GM12878 (cell line): ENCODE measurements at regions not wholly inside any gene's neighbourhood (a gene's known extent, or its start where the extent isn't known, plus 50 kb on each side); places are given as distances from the start of the nearest gene placed in this dataset.
"Not testable (repeated sequence)": the region's sequence is repeated elsewhere in the genome, so short reads cannot be mapped to it uniquely, and the experiment has no call there.

Experiments used
- ATAC-seq: fragments of 200-7000 bp; cut with Tn5 transposase; 3 replicates; pipeline ENCODE4 v1.9.1; 2020; ENCODE audit warnings: mild to moderate bottlenecking, moderate library complexity
- BruUV-seq: library from RNA; stranded (reverse); fragments of 400-500 nt; replicated peaks from 2 replicates; lab custom pipeline; 2021; lab: Mats Ljungman, UMichigan
- CTCF ChIA-PET: fragments of 300-600 bp; sonication (Branson Sonifier 250); formaldehyde crosslinking; extraction: SDS; loops from one replicate; lab custom pipeline; 2021; ENCODE audit warnings: inconsistent platforms; lab: Yijun Ruan, JAX
- POLR2A ChIA-PET: fragments of 350-600 bp; formaldehyde crosslinking; extraction: SDS; loops from one replicate; lab custom pipeline; 2021; ENCODE audit warnings: inconsistent platforms; lab: Charles Lee
- RAD21 ChIA-PET: fragments of 300-600 bp; sonication (Branson Sonifier 250); formaldehyde crosslinking; loops from one replicate; lab custom pipeline; 2023; ENCODE audit warnings: antibody characterized with exemption; ENCODE audit not compliant: unreplicated experiment; lab: Charles Lee
- SMC1A ChIA-PET: fragments of 300-600 bp; sonication (Branson Sonifier 250); formaldehyde crosslinking; loops from one replicate; lab custom pipeline; 2023; ENCODE audit not compliant: unreplicated experiment, uncharacterized antibody; lab: Charles Lee
- DNase-seq: peaks from one replicate; pipeline ENCODE4 v3.0.0-alpha.2; 2011; ENCODE audit warnings: low read depth, low spot score
- FAIRE-seq: peaks from 3 replicates; lab custom pipeline; 2011; peaks lifted over from hg19 to GRCh38; lab: Jason Lieb, UNC
- H2AFZ ChIP-seq: 2 replicates; pipeline ENCODE4 v1.6.0; 2011; ENCODE audit warnings: low read depth, low read length, control low read depth; ENCODE audit not compliant: control insufficient read depth
- H3K27ac ChIP-seq: 2 replicates; pipeline ENCODE4 v1.5.1; 2011; ENCODE audit warnings: control low read depth; ENCODE audit not compliant: control insufficient read depth, insufficient read depth
- H3K27me3 ChIP-seq, 2 experiments: replicated peaks in 1 of 2; 2 replicates each; pipeline versions ENCODE4 v1.6.0 to v1.6.1; 2011; ENCODE audit warnings: low read length in 1 of 2; ENCODE audit not compliant: control insufficient read depth in 2 of 2, insufficient read depth in 2 of 2
- H3K36me3 ChIP-seq, 2 experiments: 2 replicates each; pipeline ENCODE4 v1.5.1; 2011; ENCODE audit warnings: low read length in 1 of 2; ENCODE audit not compliant: control insufficient read depth in 2 of 2, insufficient read depth in 2 of 2
- H3K4me1 ChIP-seq: 2 replicates; pipeline ENCODE4 v1.6.1; 2011; ENCODE audit warnings: mild to moderate bottlenecking, low read length, moderate library complexity, mixed read lengths; ENCODE audit not compliant: control insufficient read depth, insufficient read depth
- H3K4me2 ChIP-seq: 2 replicates; pipeline ENCODE4 v1.6.0; 2011; ENCODE audit warnings: control low read depth; ENCODE audit not compliant: control insufficient read depth, insufficient read depth
- H3K4me3 ChIP-seq: fragments of 200-600 bp; sonication (generic); 2 replicates; pipeline ENCODE4 v1.5.1; 2016
- H3K79me2 ChIP-seq: 2 replicates; pipeline ENCODE4 v1.6.0; 2011; ENCODE audit warnings: low read length; ENCODE audit not compliant: control insufficient read depth, insufficient read depth
- H3K9ac ChIP-seq: 2 replicates; pipeline ENCODE4 v1.8.0; 2011; ENCODE audit warnings: low read length, control low read depth, mixed read lengths; ENCODE audit not compliant: control insufficient read depth, insufficient read depth
- H3K9me3 ChIP-seq: replicated peaks from 3 replicates; pipeline ENCODE4 v1.5.1; 2011; ENCODE audit warnings: mild to moderate bottlenecking, low read length; ENCODE audit not compliant: control insufficient read depth, insufficient read depth
- H4K20me1 ChIP-seq: 2 replicates; pipeline ENCODE4 v1.6.0; 2011; ENCODE audit not compliant: control insufficient read depth, insufficient read depth
- FOXM1 ChIP-seq: IDR thresholded peaks from 2 replicates; pipeline ENCODE4 v1.6.1; 2012; ENCODE audit warnings: low read depth, mild to moderate bottlenecking, inconsistent platforms, low read length, moderate library complexity
- NR2C1 ChIP-seq: fragments of 450-650 bp; IDR thresholded peaks from 2 replicates; pipeline ENCODE4 v1.6.1; 2017; ENCODE audit warnings: antibody characterized with exemption, mild to moderate bottlenecking, moderate library complexity
- SMAD1 ChIP-seq: fragments of 450-650 bp; IDR thresholded peaks from 2 replicates; pipeline ENCODE4 v1.6.1; 2018; ENCODE audit warnings: mild to moderate bottlenecking, low read depth; ENCODE audit not compliant: partially characterized antibody
- SUZ12 ChIP-seq: fragments of 200-600 bp; sonication (generic); IDR thresholded peaks from one replicate; pipeline ENCODE4 v1.6.1; 2018; ENCODE audit warnings: antibody characterized with exemption, mild to moderate bottlenecking; ENCODE audit not compliant: unreplicated experiment
- ZBTB11 ChIP-seq: fragments of 450-650 bp; formaldehyde crosslinking; IDR thresholded peaks from 2 replicates; pipeline ENCODE4 v1.5.0; 2022; ENCODE audit warnings: mild to moderate bottlenecking, missing genetic modification characterization
- WGBS: methylation state at CpG from one replicate; pipeline ENCODE4 v1.1.6; 2016; ENCODE audit warnings: low lambda C conversion rate; ENCODE audit not compliant: insufficient replicate concordance, insufficient coverage; ENCODE audit errors: missing lambda C conversion rate; 5-methylcytosine and 5-hydroxymethylcytosine counted together
- in situ Hi-C: fragments of 300-500 bp; cut with MboI; formaldehyde crosslinking; loops from 9 replicates; pipeline ENCODE4 v1.14.3; 2018; ENCODE audit warnings: mixed read lengths
- intact Hi-C: fragments of 100-400 bp; cut with micrococcal nuclease; formaldehyde crosslinking; loops from one replicate; pipeline ENCODE4 v1.14.2; 2022; ENCODE audit not compliant: unreplicated experiment

- in situ Hi-C loops (no loop called here), intact Hi-C loops (no loop called here)
- ATAC-seq (peak; percentile 36), FAIRE-seq (no peak), DNase-seq (no peak)
- WGBS: 70% methylated on average over 7 of the region's 7 CpGs
- Histone ChIP-seq H2AFZ (no peak overlapping the region), H3K9me3 (peaks cover 10% of the 10 kb centered on the region), H3K9ac (no peak overlapping the region), H3K4me2 (no peak overlapping the region), H3K27me3 (no peaks in the 10 kb centered on the region), H4K20me1 (no peaks in the 10 kb centered on the region), H3K4me3 (no peak overlapping the region), H3K36me3 (no peaks in the 10 kb centered on the region), H3K27ac (no peak overlapping the region), H3K4me1 (no peaks in the 10 kb centered on the region), H3K79me2 (peaks cover 2% of the 10 kb centered on the region)
- TF ChIP-seq NR2C1 (no peak), SMAD1 (no peak), FOXM1 (no peak), SUZ12 (no peak), ZBTB11 (CRISPR knock-in tag) (no peak)
- ChIA-PET SMC1A (interaction anchor here (1.2 to 1.3 kb wide), 2 partner anchors 14 to 56 kb away, joined by 3 to 4 read pairs; no protein-coding TSS in a partner anchor), RAD21 (no interaction called here), CTCF (interaction anchor here (2.0 kb wide), 1 partner anchor 102 kb away, joined by 7 read pairs; no protein-coding TSS in a partner anchor), POLR2A (no interaction called here)
- BruUV-seq: no TSS peak
Measured at GRCh38 chr6:144379356-144379755, 94.2 kb downstream of the UTRN start.

- H3K36me3 ChIP-seq, FAIRE-seq, H4K20me1 ChIP-seq, H3K4me1 ChIP-seq, H3K27me3 ChIP-seq, H3K9ac ChIP-seq, intact Hi-C loops, H3K4me2 ChIP-seq, H3K4me3 ChIP-seq, H2AFZ ChIP-seq, H3K27ac ChIP-seq, ATAC-seq, BruUV-seq, CTCF ChIA-PET, H3K79me2 ChIP-seq, in situ Hi-C loops, RAD21 ChIA-PET, POLR2A ChIA-PET, DNase-seq: not testable (repeated sequence)
- H3K9me3 ChIP-seq: peaks cover 10% of the 10 kb centered on the region
- 96% methylated on average over 2 of the region's 2 CpGs for WGBS
- SMC1A ChIA-PET: interaction anchor here (1.4 kb wide), 1 partner anchor 46 kb away, joined by 4 read pairs; no protein-coding TSS in a partner anchor
Measured at GRCh38 chr6:144381499-144381898, 96.4 kb downstream of the UTRN start.
